ENCODE measurements at regions not wholly inside any gene's neighbourhood (a gene's known extent, or its start where the extent isn't known, plus 50 kb on each side); places are given as distances from the start of the nearest gene placed in this dataset.

DNA sequence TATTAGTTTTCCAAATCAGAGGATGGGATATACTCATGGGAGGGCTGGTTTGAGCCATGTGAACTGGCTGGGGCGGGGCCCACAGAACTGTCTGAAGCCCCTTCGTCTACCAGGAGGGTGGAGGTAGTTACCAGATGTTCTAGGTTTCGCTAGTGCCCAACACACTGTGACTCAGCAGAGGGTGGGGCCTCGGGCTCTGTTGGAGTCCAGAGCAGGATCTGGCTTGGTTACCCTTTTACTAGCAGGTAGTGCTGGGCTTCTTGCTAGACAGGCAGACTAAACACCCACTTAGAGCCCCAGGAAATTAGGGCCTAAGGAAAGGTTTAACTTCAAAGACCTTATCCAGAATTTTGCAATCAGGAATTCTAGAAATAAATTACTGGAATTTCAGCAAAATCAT is 56.2 kb upstream of the CHRDL1 start:
- DNase-seq (ENCODE audit: low read depth) = peak; percentile 5
- H3K4me3 ChIP-seq (ENCODE audit: low read depth, low read length) = no peak overlapping the region
- TF ChIP-seq, protein P1, sequence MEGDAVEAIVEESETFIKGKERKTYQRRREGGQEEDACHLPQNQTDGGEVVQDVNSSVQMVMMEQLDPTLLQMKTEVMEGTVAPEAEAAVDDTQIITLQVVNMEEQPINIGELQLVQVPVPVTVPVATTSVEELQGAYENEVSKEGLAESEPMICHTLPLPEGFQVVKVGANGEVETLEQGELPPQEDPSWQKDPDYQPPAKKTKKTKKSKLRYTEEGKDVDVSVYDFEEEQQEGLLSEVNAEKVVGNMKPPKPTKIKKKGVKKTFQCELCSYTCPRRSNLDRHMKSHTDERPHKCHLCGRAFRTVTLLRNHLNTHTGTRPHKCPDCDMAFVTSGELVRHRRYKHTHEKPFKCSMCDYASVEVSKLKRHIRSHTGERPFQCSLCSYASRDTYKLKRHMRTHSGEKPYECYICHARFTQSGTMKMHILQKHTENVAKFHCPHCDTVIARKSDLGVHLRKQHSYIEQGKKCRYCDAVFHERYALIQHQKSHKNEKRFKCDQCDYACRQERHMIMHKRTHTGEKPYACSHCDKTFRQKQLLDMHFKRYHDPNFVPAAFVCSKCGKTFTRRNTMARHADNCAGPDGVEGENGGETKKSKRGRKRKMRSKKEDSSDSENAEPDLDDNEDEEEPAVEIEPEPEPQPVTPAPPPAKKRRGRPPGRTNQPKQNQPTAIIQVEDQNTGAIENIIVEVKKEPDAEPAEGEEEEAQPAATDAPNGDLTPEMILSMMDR (IDR thresholded peaks at IDR 0.05; ENCODE audit: insufficient read depth, low read depth, low read length) = no peak

DNA sequence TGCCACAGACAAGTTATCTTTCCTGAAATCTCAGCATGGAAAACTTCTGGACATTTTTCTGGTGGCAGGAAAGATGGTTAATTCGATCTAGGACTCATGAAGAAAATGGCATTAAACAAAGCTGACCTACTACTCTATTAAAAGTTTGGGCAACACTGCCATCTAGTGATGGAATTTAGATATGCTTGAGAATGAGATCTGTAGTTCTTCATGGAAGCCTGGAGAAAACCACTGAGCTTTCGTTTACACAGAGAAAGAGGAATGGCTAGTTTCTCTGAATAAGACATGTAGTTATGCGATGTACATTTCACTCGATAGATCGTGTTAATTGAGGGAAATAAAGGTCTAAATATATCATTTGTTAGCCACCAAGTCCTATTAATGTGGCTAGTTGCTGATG is 51.7 kb upstream of the CHRDL1 start:
- TF ChIP-seq, protein P1 (IDR thresholded peaks at IDR 0.05; ENCODE audit: insufficient read depth, low read depth, low read length) = peak; percentile 54
- H3K4me3 ChIP-seq (ENCODE audit: low read depth, low read length) = no peak overlapping the region
- peak; percentile 62 for DNase-seq (ENCODE audit: low read depth)

DNA sequence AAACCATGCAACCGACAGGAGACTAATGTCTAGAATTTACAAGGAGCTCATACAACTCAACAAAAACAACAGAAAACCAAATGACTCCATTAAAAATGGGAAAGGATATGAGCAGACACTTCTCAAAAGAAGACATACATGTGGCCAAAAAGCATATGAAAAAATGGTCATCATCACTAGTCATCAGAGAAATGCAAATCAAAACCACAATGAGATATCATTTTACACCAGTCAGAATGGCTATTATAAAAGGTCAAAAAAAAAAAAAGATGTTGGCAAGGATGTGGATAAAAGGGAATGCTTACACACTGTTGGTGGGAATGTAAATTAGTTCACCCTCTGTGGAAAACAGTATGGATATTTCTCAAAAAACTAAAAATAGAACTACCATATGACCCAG is 50.5 kb upstream of the CHRDL1 start:
- DNase-seq (ENCODE audit: low read depth) = no peak
- TF ChIP-seq, protein P1 (IDR thresholded peaks at IDR 0.05; ENCODE audit: insufficient read depth, low read depth, low read length) = no peak
- H3K4me3 ChIP-seq (ENCODE audit: low read depth, low read length) = no peak overlapping the region

Measured in fibroblast of villous mesenchyme (primary cell).